NAMALWA (cell line): ENCODE measurements at regions not wholly inside any gene's neighbourhood (a gene's known extent, or its start where the extent isn't known, plus 50 kb on each side); places are given as distances from the start of the nearest gene placed in this dataset.

Experiments used
- DNase-seq: peaks from one replicate; pipeline ENCODE4 v3.0.0-alpha.2; 2015; ENCODE audit warnings: low spot score

DNA sequence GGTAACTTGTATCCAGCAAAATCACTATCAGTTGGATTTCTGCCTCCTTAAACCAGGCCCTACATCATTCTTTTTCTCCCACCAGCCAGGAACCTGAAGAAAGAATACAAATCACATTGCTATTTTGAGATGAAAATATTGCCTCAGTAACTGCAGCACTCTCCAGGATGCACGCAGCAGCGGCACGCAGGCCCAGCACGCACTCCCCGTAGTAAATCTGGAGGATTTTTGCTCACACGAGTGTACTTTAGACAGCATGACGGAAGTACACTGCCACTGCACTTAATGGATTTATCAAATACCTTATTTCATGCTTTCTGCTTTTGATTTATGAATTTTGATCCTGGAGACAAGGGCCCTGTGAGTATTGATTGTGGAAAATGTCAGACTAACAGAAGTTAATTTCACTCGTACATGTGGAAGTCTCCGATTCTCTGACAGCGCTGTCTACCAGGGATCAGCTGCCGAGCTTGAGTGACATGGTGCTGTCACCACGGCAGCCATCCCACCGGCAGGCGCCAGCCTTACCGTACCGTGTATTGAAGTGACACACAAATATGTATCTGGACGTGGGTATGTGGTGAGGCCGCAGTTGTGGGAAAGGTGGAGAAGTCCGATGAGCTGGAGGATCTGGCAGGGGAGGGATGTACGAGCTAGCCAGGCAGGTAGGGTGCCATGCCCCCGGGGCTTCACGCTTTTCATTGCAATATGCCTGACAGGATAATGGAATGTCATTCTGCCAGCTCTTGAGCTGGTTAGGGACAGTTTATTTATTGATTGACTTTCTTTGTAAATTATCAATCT is 863.7 kb downstream of the GALR1 start:
- no peak for DNase-seq

- DNase-seq, result no peak
These were observed 864.2 kb downstream of the GALR1 start for GRCh38 chr18:78113940-78114251.

GRCh38 chr18:78115896-78116561 is 863.6 kb upstream of the SALL3 start:
- DNase-seq, result no peak

DNA sequence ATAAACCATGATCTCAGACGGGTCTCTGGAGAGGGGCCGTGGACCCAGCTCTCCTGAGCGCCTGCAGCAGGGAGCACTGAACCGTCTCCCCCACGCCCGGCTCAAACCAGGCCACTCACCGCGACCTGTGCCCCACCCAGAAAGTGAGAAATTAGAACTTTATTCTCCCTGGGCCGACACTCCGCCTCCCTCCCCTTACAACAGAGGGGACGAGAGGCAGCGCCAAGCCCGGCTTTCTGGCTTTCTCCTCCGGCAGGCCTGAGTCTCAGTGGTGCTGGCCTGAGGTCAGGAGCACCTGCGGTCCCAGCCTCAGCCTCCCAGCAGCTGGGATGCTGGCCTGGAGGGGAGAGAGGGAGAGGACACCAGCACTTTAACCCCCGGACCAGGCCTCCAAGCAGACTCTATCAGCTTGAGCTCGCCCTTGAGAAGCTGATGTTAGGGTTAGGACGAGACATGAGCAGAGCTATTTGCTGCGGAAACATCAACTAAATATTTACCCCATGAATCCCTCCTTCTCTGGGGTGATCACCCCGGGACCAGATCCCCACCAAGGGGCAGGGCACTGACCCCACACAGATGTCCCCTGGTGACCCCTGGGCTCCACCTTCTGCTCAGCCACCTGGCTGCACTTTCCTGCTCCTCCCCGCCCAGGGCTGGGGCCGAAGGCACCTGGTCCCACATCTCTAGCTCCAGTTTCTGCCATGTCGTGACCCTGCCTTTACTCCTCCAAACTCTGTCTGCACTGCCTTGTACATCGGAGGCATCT is 856.3 kb upstream of the SALL3 start:
- DNase-seq, result no peak

- no peak for DNase-seq
These were observed 855.5 kb upstream of the SALL3 start for GRCh38 chr18:78123926-78124797.

DNA sequence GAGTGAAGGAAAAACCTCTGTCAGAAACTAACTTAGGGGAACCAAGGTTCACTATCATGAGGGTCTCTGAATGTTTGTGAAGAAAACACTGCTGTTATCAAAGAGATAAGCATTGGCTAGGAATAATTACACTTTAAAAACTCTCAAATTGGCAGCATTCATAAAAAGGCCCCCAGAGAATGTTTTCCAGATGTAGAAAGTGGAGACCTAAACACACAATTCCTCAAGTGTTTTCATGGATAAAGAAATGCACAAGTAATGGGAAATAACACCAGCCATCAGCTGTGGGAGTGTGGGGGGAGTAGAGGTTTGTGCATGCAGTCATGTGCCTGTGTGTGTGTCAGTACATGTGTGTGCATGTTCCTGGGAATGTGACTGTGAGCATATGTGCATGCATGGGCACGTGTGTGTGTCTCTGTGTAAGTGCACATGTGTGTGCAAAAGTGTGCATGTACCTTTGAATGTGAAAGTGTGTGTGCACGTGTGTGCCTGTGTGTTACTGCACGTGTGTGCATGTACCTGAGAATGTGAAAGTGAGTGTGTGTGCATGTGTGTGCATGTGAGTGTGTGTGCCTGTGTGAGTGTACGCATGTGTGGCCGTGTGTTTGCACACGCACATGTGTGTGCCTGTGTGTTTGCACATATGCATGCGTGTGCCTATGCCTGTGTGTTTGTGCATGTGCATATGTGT is 854.3 kb upstream of the SALL3 start:
- DNase-seq, result no peak

- DNase-seq, result no peak
These were observed 853.5 kb upstream of the SALL3 start for GRCh38 chr18:78126106-78126505.

- DNase-seq, result no peak
These were observed 853.1 kb upstream of the SALL3 start for GRCh38 chr18:78126536-78126935.

GRCh38 chr18:78127041-78127440 is 852.6 kb upstream of the SALL3 start:
- no peak for DNase-seq

GRCh38 chr18:78128004-78128403 is 851.6 kb upstream of the SALL3 start:
- DNase-seq, result no peak

DNA sequence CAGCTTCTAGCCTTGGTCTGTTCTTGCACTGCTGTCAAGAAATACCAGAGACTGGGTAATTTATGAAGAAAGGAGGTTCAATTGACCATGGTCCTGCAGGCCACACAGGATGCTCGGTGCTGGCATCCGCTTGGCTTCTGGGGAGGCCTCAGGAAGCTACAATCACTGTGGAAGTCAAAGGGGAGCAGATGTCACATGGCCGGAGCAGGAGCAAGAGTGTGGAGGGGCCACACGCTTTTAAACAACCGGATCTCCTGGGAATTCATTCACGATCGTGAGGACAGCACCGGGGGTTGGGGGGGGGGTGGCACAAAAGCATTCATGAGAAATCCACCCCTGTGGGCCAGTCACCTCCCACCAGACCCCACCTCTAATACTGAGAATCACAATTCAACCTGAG is 850.4 kb upstream of the SALL3 start:
- no peak for DNase-seq

DNA sequence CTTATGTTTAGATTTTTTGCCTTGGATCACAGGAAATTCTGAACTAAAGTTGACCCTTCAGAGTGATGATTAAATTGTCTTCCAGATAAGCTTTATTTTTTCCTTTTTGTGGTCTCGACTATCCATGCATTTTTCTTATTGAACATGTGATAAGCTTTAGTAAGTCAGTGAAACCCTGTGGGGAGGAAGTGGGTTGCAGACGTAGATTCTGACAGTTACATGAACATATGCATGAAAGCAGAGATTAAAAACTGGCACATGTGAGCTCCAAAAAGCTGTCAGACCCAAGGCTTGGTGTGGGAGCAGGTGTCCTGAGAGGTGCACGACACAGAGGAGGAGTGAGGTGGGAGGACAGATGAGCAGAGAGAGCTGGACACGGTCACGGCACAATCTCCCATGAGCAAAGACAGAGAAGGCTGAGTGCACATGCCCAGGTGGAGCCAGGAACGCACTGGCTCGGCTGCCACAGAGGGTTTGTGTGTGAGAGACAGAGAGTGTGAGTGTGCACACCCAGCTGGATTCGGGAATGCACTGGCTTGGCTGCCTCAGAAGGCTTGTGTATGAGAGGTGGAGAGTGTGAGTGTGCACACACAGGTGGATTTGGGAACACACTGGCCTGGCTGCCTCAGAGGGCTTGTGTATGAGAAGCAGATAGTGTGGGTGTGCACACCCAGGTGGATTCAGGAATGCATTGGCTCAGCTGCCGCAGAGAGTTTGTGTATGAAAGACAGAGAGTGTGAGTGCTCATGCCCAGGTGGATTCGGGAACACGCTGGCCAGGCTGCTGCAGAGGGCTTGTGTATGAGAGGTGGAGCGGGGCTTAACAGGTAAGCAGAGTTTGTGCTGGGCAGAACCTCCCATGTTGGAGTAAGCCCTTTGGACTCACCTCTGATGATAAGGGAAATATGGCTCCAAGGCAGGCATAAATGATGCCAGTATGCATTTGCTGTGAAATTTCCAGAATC is 849.1 kb upstream of the SALL3 start:
- no peak for DNase-seq

GRCh38 chr18:78133729-78134128 is 845.9 kb upstream of the SALL3 start:
- DNase-seq, result peak; percentile 2

DNA sequence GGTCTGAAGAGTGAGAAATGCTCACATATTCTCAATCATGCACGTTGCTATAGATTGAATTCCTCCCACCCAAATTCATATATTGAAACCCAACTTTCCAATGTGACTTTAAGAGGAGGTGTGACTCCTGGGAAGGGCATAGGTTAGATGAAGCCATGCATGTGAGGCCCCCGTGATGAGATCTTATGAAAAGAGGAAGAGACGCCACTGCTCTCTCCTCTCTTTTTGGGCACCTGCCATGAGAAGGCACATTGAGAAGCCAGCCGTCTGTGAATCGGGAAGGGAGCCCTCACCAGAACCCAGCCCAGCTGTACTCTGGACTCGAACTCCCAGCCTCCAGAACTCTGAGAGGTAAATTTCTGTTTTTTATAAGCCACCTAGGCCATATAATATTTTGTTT is 842.6 kb upstream of the SALL3 start:
- no peak for DNase-seq

GRCh38 chr18:78138983-78139496 is 840.6 kb upstream of the SALL3 start:
- no peak for DNase-seq

DNA sequence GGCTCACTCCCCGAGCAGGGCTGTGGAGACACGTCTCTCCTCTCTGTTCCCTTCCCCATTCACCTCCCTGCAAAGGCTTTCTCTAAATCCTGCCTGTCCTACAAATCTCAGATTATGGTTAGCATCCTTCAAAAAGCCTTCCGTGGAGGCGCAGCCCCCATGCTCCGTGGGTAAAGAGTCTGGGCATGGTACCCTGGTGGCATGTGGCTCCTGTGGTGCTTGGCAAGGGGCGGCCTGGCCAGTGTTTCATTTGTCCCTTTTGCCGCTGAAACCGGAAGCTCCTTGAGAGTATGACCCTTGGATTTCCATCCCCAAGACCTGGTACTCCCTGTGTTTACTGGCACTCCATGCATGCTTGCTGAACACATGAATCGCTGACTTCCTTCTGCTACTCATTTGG is 839.3 kb upstream of the SALL3 start:
- DNase-seq, result no peak

DNA sequence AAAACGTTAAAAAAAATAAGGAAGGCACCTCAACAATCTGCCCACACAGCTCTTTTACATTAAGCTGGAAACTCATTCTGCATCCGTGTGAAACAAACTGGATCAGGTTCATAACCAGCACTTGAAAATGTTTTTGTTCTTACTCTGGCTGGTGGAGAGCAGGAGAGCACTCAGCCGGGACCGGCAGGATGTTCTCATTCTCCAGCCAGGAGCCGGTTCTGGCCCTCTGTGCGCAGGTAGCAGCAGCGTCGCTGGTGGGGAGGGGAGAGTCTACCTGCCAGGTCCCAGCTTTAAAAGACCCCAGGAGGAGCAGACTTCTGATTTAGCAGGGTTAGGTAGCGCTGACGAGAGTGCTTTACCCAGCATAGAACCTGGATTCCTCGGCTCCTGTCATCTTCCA is 834.9 kb upstream of the SALL3 start:
- DNase-seq, result no peak

DNA sequence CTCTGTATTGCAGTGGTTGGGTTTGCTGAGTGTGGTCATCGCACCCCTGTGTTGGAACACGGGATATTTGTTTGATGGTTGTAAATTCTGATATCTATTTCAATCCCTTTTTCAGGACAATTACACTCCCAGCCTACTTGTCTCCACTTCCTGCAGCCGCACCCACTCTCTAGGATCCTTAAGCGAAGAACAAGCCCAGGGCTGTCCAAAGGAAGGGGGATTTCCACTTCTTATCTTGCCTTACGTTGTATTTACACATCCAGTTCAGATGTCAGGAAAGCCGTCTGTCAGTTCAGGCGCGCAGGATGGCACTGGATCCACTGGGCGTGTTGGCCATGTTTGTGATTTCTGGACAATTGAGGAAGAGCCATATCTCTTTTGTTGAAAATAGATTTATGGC is 834.5 kb upstream of the SALL3 start:
- no peak for DNase-seq

DNA sequence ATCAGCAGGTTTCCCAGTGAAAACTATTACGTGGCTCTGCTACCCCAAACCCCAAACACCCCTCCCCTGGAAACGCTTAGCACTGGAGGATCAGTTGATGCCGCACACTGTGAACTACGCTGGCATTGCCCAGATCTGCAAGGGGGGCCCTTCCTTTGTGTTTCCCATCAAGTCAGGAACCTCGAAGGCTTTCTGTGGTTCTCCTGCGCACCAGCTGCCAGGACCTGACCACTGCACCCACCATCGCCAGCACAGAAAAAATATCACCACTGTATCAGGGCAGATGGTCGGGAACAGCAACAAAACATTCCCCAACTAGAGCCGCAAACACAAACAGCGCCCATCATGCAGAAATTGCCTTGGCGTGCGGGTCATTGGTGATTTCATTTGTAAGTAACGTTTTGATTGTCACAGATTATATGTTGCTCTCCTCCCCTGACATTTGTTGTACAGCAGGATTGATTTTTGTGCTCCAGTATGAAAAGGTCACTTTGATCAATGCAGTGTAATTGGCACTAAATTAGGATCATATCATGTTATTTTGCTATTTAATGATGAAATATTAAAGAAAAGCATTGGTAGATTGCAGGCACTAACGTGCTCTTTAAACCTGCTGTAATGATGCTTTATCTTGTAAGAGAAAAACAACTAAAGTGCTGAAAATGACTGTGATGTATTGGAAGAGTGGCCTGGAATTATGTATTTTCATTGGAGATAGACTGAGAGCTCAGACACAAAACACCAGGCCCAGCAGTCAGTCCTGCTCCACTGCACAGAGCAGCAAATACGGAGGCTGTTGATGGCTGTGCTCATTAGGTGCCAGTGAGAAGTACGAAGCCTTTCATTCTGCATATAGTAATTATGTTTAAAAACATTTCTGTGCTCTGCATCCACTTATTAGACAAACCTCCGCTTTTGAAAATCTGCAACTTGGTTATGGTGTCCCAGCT is 833.2 kb upstream of the SALL3 start:
- DNase-seq, result no peak
